Transverse colon (tissue), 3 donors: ENCODE measurements at regions not wholly inside any gene's neighbourhood (a gene's known extent, or its start where the extent isn't known, plus 50 kb on each side); places are given as distances from the start of the nearest gene placed in this dataset.

Experiments
- EP300 ChIP-seq: sonication (generic); formaldehyde crosslinking; IDR thresholded peaks from one replicate; pipeline ENCODE4 v1.6.1; 2017; ENCODE audit warnings: antibody characterized with exemption, low read depth
- TF ChIP-seq, protein P1 (sequence below), 5 experiments: fragments of 200-600 bp in 3 of 5; fragments of 450-650 bp in 2 of 5; sonication (generic) in 3 of 5; IDR thresholded peaks; 1 replicate in 2 of 5; 2 replicates in 3 of 5; pipeline ENCODE4 v1.5.1; 2016 to 2017; ENCODE audit warnings: antibody characterized with exemption in 5 of 5, inconsistent platforms in 3 of 5, mild to moderate bottlenecking in 2 of 5, moderate library complexity in 1 of 5

- TF ChIP-seq EP300 = no peak
- TF ChIP-seq, protein P1, sequence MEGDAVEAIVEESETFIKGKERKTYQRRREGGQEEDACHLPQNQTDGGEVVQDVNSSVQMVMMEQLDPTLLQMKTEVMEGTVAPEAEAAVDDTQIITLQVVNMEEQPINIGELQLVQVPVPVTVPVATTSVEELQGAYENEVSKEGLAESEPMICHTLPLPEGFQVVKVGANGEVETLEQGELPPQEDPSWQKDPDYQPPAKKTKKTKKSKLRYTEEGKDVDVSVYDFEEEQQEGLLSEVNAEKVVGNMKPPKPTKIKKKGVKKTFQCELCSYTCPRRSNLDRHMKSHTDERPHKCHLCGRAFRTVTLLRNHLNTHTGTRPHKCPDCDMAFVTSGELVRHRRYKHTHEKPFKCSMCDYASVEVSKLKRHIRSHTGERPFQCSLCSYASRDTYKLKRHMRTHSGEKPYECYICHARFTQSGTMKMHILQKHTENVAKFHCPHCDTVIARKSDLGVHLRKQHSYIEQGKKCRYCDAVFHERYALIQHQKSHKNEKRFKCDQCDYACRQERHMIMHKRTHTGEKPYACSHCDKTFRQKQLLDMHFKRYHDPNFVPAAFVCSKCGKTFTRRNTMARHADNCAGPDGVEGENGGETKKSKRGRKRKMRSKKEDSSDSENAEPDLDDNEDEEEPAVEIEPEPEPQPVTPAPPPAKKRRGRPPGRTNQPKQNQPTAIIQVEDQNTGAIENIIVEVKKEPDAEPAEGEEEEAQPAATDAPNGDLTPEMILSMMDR (IDR thresholded peaks at IDR 0.05) = no peak
Measured at GRCh38 chr17:79440251-79440650, 170.6 kb downstream of the RBFOX3 start.
